ACHN (cell line): ENCODE measurements at regions not wholly inside any gene's neighbourhood (a gene's known extent, or its start where the extent isn't known, plus 50 kb on each side); places are given as distances from the start of the nearest gene placed in this dataset.
"Not testable (repeated sequence)": the region's sequence is repeated elsewhere in the genome, so short reads cannot be mapped to it uniquely, and the experiment has no call there.

Experiments
- DNase-seq: peaks from one replicate; pipeline ENCODE4 v3.0.0-alpha.2; 2015
- in situ Hi-C: cut with HindIII; loops from 2 replicates; pipeline ENCODE4 v1.10.0; 2017; ENCODE audit warnings: low sequenced_read_pairs, low pct_ligation_motif_present, low pct_unique_long_range_greater_than_20kb

- no peak for DNase-seq
- in situ Hi-C loops = no loop called here
Observed at GRCh38 chr12:97685360-97685759, 222.8 kb downstream of the RMST start.

GRCh38 chr12:97701901-97702300, 239.3 kb downstream of the RMST start:
- no peak for DNase-seq
- in situ Hi-C loops = no loop called here

GRCh38 chr12:97711392-97711791, 248.8 kb downstream of the RMST start:
- in situ Hi-C loops = no loop called here

GRCh38 chr12:97713270-97713669, 250.7 kb downstream of the RMST start:
- DNase-seq = no peak
- in situ Hi-C loops = no loop called here

More at GRCh38 chr12:97711392-97711791, 248.8 kb downstream of the RMST start:
- no peak for DNase-seq

- DNase-seq = no peak
- in situ Hi-C loops = no loop called here
Observed at GRCh38 chr12:97714107-97714563, 251.5 kb downstream of the RMST start.

GRCh38 chr12:97716356-97716755, 253.8 kb downstream of the RMST start:
- in situ Hi-C loops = no loop called here
- peak; percentile 25 for DNase-seq

GRCh38 chr12:97723801-97724200, 261.2 kb downstream of the RMST start:
- DNase-seq, in situ Hi-C loops: not testable (repeated sequence)

GRCh38 chr12:97745406-97746101, 282.9 kb downstream of the RMST start:
- in situ Hi-C loops = no loop called here
- DNase-seq = peak; percentile 56

- in situ Hi-C loops = no loop called here
- DNase-seq = no peak
Observed at GRCh38 chr12:97748298-97748697, 285.7 kb downstream of the RMST start.

- in situ Hi-C loops = no loop called here
Observed at GRCh38 chr12:97751704-97752103, 289.1 kb downstream of the RMST start.

GRCh38 chr12:97752129-97752528, 289.5 kb downstream of the RMST start:
- in situ Hi-C loops = no loop called here
- no peak for DNase-seq

More at GRCh38 chr12:97751704-97752103, 289.1 kb downstream of the RMST start:
- DNase-seq = no peak

- in situ Hi-C loops = no loop called here
- DNase-seq = no peak
Observed at GRCh38 chr12:97753332-97753731, 290.7 kb downstream of the RMST start.

GRCh38 chr12:97754306-97754705, 291.7 kb downstream of the RMST start:
- in situ Hi-C loops = no loop called here
- DNase-seq = no peak

- DNase-seq = no peak
- in situ Hi-C loops = no loop called here
Observed at GRCh38 chr12:97756066-97756666, 293.6 kb downstream of the RMST start.

- DNase-seq = no peak
- in situ Hi-C loops = no loop called here
Observed at GRCh38 chr12:97756741-97757140, 294.1 kb downstream of the RMST start.

- DNase-seq = no peak
- in situ Hi-C loops = no loop called here
Observed at GRCh38 chr12:97757481-97758193, 295.0 kb downstream of the RMST start.

GRCh38 chr12:97758194-97758501, 295.5 kb downstream of the RMST start:
- no peak for DNase-seq
- in situ Hi-C loops = no loop called here

GRCh38 chr12:97758586-97758985, 296.0 kb downstream of the RMST start:
- no peak for DNase-seq
- in situ Hi-C loops = no loop called here

- no peak for DNase-seq
- in situ Hi-C loops = no loop called here
Observed at GRCh38 chr12:97760601-97761000, 298.0 kb downstream of the RMST start.

GRCh38 chr12:97763113-97763512, 300.5 kb downstream of the RMST start:
- in situ Hi-C loops = no loop called here
- no peak for DNase-seq
